ENCODE measurements at regions not wholly inside any gene's neighbourhood (a gene's known extent, or its start where the extent isn't known, plus 50 kb on each side); places are given as distances from the start of the nearest gene placed in this dataset.

- Mint-ChIP-seq H3K9me3 (peaks cover 0 to 20% (median 5%) of the 10 kb centered on the region in 11 donors), H3K36me3 (no peaks in the 10 kb centered on the region)
Measured at GRCh38 chr11:27886857-27887256, 186.6 kb upstream of the BDNF start.

GRCh38 chr11:27882066-27882697, 181.9 kb upstream of the BDNF start:
- H3K27me3 Mint-ChIP-seq: peaks cover 0 to 14% (median 0%) of the 10 kb centered on the region in 5 donors
- Histone ChIP-seq H3K27ac (ENCODE audit: low read depth, low read length) (no peak overlapping the region), H3K4me3 (ENCODE audit: low read length) (no peak overlapping the region), H3K4me1 (ENCODE audit: control insufficient read depth in 2 of 2, insufficient read depth in 2 of 2, low read length in 2 of 2) (no peaks in the 10 kb centered on the region), H3K27me3 (ENCODE audit: control insufficient read depth in 2 of 2, insufficient read depth in 2 of 2, low read length in 2 of 2) (no peaks in the 10 kb centered on the region), H3K36me3 (ENCODE audit: control insufficient read depth in 2 of 3, insufficient read depth in 3 of 3, low read length in 3 of 3) (no peaks in the 10 kb centered on the region), H3K9me3 (ENCODE audit: control insufficient read depth in 2 of 3, low read length in 3 of 3) (no peaks in the 10 kb centered on the region)
- DNase-seq (no peak), ATAC-seq (no peak)
- no peaks in the 10 kb centered on the region for H3K36me3 Mint-ChIP-seq
- intact Hi-C loops (cut with micrococcal nuclease): no loop called here
- H3K27ac Mint-ChIP-seq: no peak overlapping the region
- POLR2A ChIA-PET: no interaction called here
- H3K9me3 Mint-ChIP-seq: peaks cover 0 to 4% (median 0%) of the 10 kb centered on the region in 11 donors
- H3K4me1 Mint-ChIP-seq: peaks cover 0 to 2% (median 0%) of the 10 kb centered on the region in 7 donors
- no peak overlapping the region for H3K4me3 Mint-ChIP-seq
- CTCF ChIA-PET: no interaction called here

More at GRCh38 chr11:27886857-27887256, 186.6 kb upstream of the BDNF start:
- no peak overlapping the region for H3K27ac ChIP-seq (ENCODE audit: low read depth, low read length)
- Mint-ChIP-seq H3K4me1 (peaks cover 0 to 2% (median 0%) of the 10 kb centered on the region in 7 donors), H3K27ac (no peak overlapping the region), H3K4me3 (no peak overlapping the region), H3K27me3 (peaks cover 0 to 5% (median 0%) of the 10 kb centered on the region in 5 donors)
- H3K4me3 ChIP-seq (ENCODE audit: low read length): no peak overlapping the region
- CTCF ChIA-PET: no interaction called here
- ATAC-seq (no peak), DNase-seq (no peak)
- no peaks in the 10 kb centered on the region for H3K36me3 ChIP-seq (ENCODE audit: control insufficient read depth in 2 of 3, insufficient read depth in 3 of 3, low read length in 3 of 3)
- intact Hi-C loops (cut with micrococcal nuclease): no loop called here
- no peaks in the 10 kb centered on the region for H3K4me1 ChIP-seq (ENCODE audit: control insufficient read depth in 2 of 2, insufficient read depth in 2 of 2, low read length in 2 of 2)
- no peaks in the 10 kb centered on the region for H3K27me3 ChIP-seq (ENCODE audit: control insufficient read depth in 2 of 2, insufficient read depth in 2 of 2, low read length in 2 of 2)
- H3K9me3 ChIP-seq (ENCODE audit: control insufficient read depth in 2 of 3, low read length in 3 of 3): no peaks in the 10 kb centered on the region
- POLR2A ChIA-PET: no interaction called here

- intact Hi-C loops (cut with micrococcal nuclease): no loop called here
- H3K27me3 ChIP-seq (ENCODE audit: control insufficient read depth in 2 of 2, insufficient read depth in 2 of 2, low read length in 2 of 2): no peaks in the 10 kb centered on the region
- H3K27ac Mint-ChIP-seq: no peak overlapping the region
- H3K27me3 Mint-ChIP-seq: peaks cover 0 to 9% (median 0%) of the 10 kb centered on the region in 5 donors
- no peak overlapping the region for H3K4me3 ChIP-seq (ENCODE audit: low read length)
- no peaks in the 10 kb centered on the region for H3K36me3 ChIP-seq (ENCODE audit: control insufficient read depth in 2 of 3, insufficient read depth in 3 of 3, low read length in 3 of 3)
- H3K9me3 ChIP-seq (ENCODE audit: control insufficient read depth in 2 of 3, low read length in 3 of 3): no peaks in the 10 kb centered on the region
- ChIA-PET CTCF (no interaction called here), POLR2A (no interaction called here)
- H3K4me3 Mint-ChIP-seq: no peak overlapping the region
- H3K27ac ChIP-seq (ENCODE audit: low read depth, low read length): no peak overlapping the region
- ATAC-seq (no peak), DNase-seq (no peak)
- H3K9me3 Mint-ChIP-seq: peaks cover 0 to 3% (median 0%) of the 10 kb centered on the region in 11 donors
- no peaks in the 10 kb centered on the region for H3K36me3 Mint-ChIP-seq
- no peaks in the 10 kb centered on the region for H3K4me1 ChIP-seq (ENCODE audit: control insufficient read depth in 2 of 2, insufficient read depth in 2 of 2, low read length in 2 of 2)
- H3K4me1 Mint-ChIP-seq: no peaks in the 10 kb centered on the region
Measured at GRCh38 chr11:27875831-27876775, 175.8 kb upstream of the BDNF start.

- Histone ChIP-seq H3K4me1 (ENCODE audit: control insufficient read depth in 2 of 2, insufficient read depth in 2 of 2, low read length in 2 of 2) (no peaks in the 10 kb centered on the region), H3K9me3 (ENCODE audit: control insufficient read depth in 2 of 3, low read length in 3 of 3) (no peaks in the 10 kb centered on the region), H3K27ac (ENCODE audit: low read depth, low read length) (no peak overlapping the region), H3K36me3 (ENCODE audit: control insufficient read depth in 2 of 3, insufficient read depth in 3 of 3, low read length in 3 of 3) (no peaks in the 10 kb centered on the region), H3K27me3 (ENCODE audit: control insufficient read depth in 2 of 2, insufficient read depth in 2 of 2, low read length in 2 of 2) (no peaks in the 10 kb centered on the region), H3K4me3 (ENCODE audit: low read length) (no peak overlapping the region)
- Mint-ChIP-seq H3K4me1 (no peaks in the 10 kb centered on the region), H3K27me3 (peaks cover 0 to 13% (median 0%) of the 10 kb centered on the region in 5 donors), H3K4me3 (no peak overlapping the region), H3K27ac (no peak overlapping the region), H3K36me3 (no peaks in the 10 kb centered on the region), H3K9me3 (peaks cover 0 to 3% (median 0%) of the 10 kb centered on the region in 11 donors)
- ChIA-PET POLR2A (no interaction called here), CTCF (no interaction called here)
- intact Hi-C loops (cut with micrococcal nuclease): no loop called here
- DNase-seq: no peak
- ATAC-seq: no peak
Measured at GRCh38 chr11:27874998-27875830, 175.0 kb upstream of the BDNF start.

GRCh38 chr11:27873664-27874063, 173.4 kb upstream of the BDNF start:
- H3K4me1 ChIP-seq (ENCODE audit: control insufficient read depth in 2 of 2, insufficient read depth in 2 of 2, low read length in 2 of 2): no peaks in the 10 kb centered on the region
- Mint-ChIP-seq H3K4me3 (no peak overlapping the region), H3K36me3 (no peaks in the 10 kb centered on the region), H3K9me3 (peaks cover 0 to 3% (median 0%) of the 10 kb centered on the region in 11 donors), H3K4me1 (no peaks in the 10 kb centered on the region), H3K27ac (no peak overlapping the region), H3K27me3 (peaks cover 0 to 13% (median 0%) of the 10 kb centered on the region in 5 donors)
- H3K27ac ChIP-seq (ENCODE audit: low read depth, low read length): no peak overlapping the region
- ATAC-seq: no peak
- no peaks in the 10 kb centered on the region for H3K9me3 ChIP-seq (ENCODE audit: control insufficient read depth in 2 of 3, low read length in 3 of 3)
- POLR2A ChIA-PET: no interaction called here
- H3K4me3 ChIP-seq (ENCODE audit: low read length): no peak overlapping the region
- DNase-seq: no peak
- no peaks in the 10 kb centered on the region for H3K36me3 ChIP-seq (ENCODE audit: control insufficient read depth in 2 of 3, insufficient read depth in 3 of 3, low read length in 3 of 3)
- no peaks in the 10 kb centered on the region for H3K27me3 ChIP-seq (ENCODE audit: control insufficient read depth in 2 of 2, insufficient read depth in 2 of 2, low read length in 2 of 2)
- CTCF ChIA-PET: interaction anchor here (0.5 to 0.6 kb wide), 2 partner anchors 12 to 15 kb away, joined by 3 read pairs; no protein-coding TSS in a partner anchor
- intact Hi-C loops (cut with micrococcal nuclease): no loop called here

- peaks cover 0 to 3% (median 0%) of the 10 kb centered on the region in 11 donors for H3K9me3 Mint-ChIP-seq
- H3K27ac ChIP-seq (ENCODE audit: low read depth, low read length): no peak overlapping the region
- H3K4me1 ChIP-seq (ENCODE audit: control insufficient read depth in 2 of 2, insufficient read depth in 2 of 2, low read length in 2 of 2): no peaks in the 10 kb centered on the region
- CTCF ChIA-PET: no interaction called here
- intact Hi-C loops (cut with micrococcal nuclease): no loop called here
- no peaks in the 10 kb centered on the region for H3K36me3 Mint-ChIP-seq
- no peak overlapping the region for H3K27ac Mint-ChIP-seq
- ATAC-seq: no peak
- no peaks in the 10 kb centered on the region for H3K36me3 ChIP-seq (ENCODE audit: control insufficient read depth in 2 of 3, insufficient read depth in 3 of 3, low read length in 3 of 3)
- no peak overlapping the region for H3K4me3 Mint-ChIP-seq
- H3K4me3 ChIP-seq (ENCODE audit: low read length): no peak overlapping the region
- peaks cover 0 to 16% (median 0%) of the 10 kb centered on the region in 5 donors for H3K27me3 Mint-ChIP-seq
- H3K9me3 ChIP-seq (ENCODE audit: control insufficient read depth in 2 of 3, low read length in 3 of 3): no peaks in the 10 kb centered on the region
- POLR2A ChIA-PET: no interaction called here
- no peak for DNase-seq
- no peaks in the 10 kb centered on the region for H3K27me3 ChIP-seq (ENCODE audit: control insufficient read depth in 2 of 2, insufficient read depth in 2 of 2, low read length in 2 of 2)
- no peaks in the 10 kb centered on the region for H3K4me1 Mint-ChIP-seq
Measured at GRCh38 chr11:27871056-27871455, 170.8 kb upstream of the BDNF start.

Measured in naive thymus-derived CD4-positive, alpha-beta T cell (primary cell).